ENCODE measurements at regions not wholly inside any gene's neighbourhood (a gene's known extent, or its start where the extent isn't known, plus 50 kb on each side); places are given as distances from the start of the nearest gene placed in this dataset.

DNA sequence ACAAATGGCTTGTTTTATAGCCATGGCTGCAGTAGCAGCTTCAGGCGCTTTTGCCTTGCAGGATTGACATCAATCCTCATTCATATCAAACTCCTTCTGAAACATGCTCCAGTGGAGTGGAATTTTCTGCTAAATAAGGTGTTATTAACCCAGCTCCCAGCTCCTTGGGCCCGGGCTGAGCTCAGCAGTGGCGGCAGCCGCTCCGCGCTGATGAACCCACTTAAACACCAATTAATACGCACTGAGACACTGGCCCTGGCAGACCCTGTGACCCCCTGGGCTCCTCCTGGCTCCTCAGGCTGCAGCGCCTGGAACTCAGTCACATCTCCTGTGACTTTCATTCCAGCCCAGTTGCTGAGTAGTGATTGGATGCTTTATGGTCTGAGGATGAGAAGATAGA is 137.4 kb upstream of the GRIK3 start:
- TF ChIP-seq POLR2A (IDR thresholded peaks at IDR 0.05): no peak
- TF ChIP-seq, protein P1, sequence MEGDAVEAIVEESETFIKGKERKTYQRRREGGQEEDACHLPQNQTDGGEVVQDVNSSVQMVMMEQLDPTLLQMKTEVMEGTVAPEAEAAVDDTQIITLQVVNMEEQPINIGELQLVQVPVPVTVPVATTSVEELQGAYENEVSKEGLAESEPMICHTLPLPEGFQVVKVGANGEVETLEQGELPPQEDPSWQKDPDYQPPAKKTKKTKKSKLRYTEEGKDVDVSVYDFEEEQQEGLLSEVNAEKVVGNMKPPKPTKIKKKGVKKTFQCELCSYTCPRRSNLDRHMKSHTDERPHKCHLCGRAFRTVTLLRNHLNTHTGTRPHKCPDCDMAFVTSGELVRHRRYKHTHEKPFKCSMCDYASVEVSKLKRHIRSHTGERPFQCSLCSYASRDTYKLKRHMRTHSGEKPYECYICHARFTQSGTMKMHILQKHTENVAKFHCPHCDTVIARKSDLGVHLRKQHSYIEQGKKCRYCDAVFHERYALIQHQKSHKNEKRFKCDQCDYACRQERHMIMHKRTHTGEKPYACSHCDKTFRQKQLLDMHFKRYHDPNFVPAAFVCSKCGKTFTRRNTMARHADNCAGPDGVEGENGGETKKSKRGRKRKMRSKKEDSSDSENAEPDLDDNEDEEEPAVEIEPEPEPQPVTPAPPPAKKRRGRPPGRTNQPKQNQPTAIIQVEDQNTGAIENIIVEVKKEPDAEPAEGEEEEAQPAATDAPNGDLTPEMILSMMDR (IDR thresholded peaks at IDR 0.05): no peak

Data from testis (tissue), 2 donors.